GM18519 (cell line): ENCODE measurements at regions not wholly inside any gene's neighbourhood (a gene's known extent, or its start where the extent isn't known, plus 50 kb on each side); places are given as distances from the start of the nearest gene placed in this dataset.

ENCODE experiments used
- ATAC-seq: cut with Tn5 transposase; IDR thresholded peaks from one replicate; pipeline ENCODE4 v1.9.1; 2021; ENCODE audit warnings: mild to moderate bottlenecking, moderate library complexity; ENCODE audit not compliant: unreplicated experiment, low FRiP score

DNA sequence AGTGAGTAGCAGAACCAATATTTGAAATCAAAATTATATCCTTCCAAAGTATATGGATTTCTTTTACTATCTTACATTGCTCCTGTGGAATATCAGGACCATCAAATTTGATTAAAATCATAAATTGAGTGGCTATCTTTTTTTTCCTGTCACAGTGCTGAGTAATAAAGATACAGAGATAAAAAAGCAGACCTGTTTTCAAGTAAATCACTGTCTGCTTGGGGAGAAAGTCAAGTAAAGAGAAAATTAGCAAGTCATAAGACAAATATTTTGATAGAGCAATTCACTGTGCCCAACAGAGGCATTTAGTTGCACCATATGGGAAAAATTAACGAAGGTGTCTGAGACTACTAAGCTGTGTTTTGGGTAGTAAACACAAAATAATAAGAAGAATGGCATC is 933.7 kb downstream of the NTRK3 start:
- no peak for ATAC-seq

DNA sequence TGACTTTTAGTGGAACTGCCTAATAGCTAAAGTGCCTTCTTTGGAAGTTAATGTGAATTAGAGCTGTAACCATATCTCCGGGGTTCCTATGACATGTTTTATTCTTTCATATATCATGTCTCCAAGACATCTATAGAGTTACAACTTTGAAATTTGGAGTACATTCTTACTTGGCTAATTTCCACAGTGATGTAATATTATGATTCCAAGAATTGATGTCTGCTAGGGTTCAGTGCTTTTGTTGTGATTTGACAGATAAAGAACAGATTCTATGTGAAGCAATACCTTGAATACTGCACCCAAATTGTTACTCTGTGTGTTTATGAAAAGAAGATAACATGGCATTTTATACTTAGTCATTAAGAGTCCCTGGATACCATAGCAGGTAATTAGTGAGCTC is 934.3 kb downstream of the NTRK3 start:
- ATAC-seq: no peak

DNA sequence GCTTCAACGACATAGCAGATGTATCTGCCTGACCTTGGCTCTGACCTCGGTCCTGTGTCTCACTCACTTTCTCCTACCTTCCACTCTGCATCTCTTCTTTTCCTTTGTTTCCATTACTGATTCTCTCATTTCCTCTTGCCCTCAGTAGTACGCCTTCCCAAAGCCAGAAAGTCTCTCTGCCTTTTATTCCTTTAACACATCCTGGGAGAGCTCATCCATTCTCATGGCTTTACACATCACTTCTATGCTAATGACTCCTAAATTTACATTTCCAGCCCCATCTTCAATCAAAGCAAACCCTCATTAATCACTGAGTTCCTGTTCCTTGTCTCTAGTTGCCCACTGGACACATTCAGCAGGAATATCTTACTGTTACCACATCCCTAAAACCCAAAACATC is 938.6 kb downstream of the NTRK3 start:
- no peak for ATAC-seq

DNA sequence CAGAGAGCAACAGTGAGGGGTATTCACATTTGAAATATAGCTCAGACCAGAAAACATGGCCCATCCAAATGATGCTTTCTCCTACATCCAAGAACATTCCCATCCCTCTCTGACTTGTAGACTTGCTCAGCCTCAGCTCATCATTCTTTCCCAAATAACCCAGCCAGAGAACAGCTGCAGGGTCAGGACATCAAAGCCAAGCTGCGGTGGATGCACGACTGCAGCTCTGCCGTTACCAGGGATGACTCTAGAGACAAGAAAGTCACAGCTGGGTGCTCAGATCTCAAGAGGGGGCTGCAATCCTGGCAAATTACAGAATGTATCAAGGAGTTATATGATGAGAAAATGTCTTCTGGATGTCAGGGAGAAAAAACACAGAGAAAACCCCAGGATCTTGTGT is 944.3 kb downstream of the NTRK3 start:
- no peak for ATAC-seq

DNA sequence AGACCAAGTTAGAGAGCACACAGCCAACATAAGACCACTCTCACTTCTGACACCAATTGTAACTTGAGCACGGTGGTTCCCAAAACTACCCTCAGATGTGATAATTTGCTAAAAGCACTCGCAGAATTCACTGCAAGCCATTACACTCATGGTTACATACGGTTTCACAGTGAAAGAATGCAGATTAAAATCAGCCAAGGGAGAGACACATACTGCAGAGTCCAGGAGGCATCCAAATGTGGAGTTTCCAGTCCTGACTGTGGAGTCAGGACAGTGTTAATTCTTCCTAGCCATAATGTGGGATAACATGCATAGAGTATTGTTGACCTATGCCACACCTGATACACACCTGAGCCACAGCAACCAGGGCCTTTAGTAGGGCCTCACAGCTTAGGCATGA is 956.4 kb downstream of the NTRK3 start:
- no peak for ATAC-seq

DNA sequence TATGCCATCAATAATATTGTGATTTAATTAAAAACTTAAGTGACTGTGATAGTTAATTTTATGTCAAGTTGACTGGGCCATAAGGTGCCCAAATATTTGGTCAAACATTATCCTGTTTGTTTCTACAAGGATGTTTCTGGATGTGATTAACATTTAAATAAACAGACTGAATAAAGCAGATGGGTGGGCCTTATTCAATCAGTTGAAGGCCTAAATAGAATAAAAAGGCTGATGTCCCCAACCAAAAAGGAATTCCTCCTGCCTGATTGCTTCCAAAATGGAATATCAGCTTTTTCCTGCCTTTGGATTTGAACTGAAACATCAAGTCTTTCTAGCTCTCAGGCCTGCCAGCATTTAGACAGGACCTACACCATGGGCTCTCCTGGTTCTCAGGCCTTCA is 961.7 kb downstream of the NTRK3 start:
- no peak for ATAC-seq

DNA sequence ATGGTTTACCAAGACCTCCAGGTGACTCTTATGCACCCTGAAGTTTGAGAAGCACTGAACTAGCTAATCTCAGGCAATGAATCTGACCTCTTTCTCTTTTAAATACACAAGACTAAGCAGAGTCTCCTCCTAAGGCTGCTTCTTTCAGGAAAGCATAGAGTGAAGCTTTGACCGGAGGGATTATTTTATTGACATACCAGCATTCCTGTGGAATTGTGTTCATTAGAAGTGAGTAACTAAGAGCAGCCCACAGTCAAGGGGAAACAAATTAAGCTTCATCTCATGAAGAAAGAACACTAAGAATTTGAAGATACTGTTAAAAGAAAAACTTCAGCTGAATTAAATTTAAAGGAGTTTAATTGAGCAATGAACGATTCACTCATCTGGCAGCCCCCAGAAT is 963.5 kb downstream of the NTRK3 start:
- no peak for ATAC-seq

DNA sequence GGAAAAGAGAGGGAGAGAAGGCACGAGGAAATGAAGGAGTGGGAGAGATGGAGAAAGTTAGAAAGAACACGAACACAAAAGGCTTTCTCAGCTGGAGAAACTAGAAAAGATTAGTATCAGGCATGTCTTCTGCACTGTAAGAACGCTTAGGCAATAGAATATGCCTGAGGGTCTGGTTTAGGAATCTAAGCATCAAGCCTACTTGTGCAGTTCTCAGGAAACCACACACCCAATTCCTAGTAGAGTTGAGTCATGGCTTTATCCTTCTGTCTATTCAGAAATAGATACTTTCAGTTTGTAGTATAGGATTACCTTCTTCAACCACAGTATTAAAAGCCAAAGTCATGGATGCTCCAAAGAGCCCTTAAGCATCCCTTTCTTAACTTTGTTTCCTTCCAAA is 969.4 kb downstream of the NTRK3 start:
- ATAC-seq: no peak

DNA sequence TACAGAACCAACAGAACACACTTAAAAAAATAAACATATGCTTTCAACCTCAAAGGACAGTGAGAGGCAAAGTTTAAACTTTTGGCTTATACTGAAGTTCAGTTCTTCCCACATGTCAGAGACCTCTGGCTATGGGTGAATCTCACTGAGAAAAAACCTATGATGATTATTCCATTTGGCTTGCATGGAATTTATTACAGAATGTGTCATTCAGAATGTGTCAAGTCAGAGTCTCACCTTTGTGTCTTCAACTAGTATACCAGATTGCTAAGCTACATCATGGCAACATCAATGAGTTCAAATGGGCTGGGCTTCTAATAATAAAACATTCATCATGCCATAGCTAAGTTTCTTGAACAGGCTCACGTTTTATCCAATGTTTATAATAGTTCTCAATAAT is 987.0 kb downstream of the NTRK3 start:
- no peak for ATAC-seq

DNA sequence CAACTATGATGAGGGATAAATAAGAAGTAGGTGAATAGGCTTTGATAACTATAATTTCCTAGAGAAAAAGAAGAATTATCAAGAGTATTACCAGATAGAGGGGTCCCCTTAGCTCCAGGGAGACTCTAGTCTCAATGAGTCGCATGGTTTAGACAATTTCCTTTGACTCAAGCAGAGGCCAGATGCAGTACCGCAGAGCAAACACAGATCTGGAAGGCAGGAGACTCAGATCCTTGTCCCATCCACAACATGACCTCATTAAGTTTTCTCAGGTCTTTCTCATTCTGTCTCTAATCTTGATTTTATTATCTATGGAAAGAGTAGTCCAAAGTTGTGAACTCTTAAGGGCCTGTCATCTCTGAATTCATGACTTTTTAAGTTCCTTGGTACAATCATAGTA is 987.9 kb downstream of the NTRK3 start:
- ATAC-seq: no peak

DNA sequence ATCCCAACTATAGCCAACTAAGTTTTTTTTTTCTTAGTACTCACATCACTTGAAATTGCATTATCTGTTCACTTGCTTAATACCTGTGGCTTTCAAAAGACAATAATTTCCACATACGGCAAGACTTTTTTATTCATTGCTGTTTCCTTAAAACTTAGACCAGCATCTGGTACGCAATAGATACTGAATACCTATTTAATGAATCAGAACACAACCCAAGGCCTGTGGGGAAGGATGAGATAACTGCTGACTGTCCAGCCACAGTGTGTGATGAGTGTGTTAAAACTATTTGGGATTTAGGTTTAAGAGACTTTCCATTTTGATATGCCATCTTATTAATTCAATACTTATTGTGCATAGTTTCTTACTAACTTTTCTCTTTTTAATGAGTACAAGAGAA is 988.7 kb downstream of the NTRK3 start:
- ATAC-seq: no peak

DNA sequence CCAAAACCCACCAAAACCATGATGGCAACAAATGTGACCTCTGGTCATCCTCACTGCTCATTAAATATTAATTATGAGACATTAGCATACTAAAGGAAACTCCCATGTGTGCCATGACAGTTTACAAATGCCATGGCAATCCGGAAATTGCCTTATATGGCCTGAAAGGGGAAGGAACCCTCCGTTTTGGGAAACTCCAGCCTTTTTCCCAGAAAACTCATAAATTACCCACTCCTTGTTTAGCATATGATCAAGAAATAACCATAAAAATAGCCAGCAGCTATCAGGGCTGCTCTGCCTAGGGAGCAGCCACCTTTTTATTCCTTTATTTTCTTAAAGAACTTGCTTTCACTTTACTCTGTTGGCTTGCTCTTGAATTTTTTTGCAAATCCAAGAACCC is 992.7 kb downstream of the NTRK3 start:
- no peak for ATAC-seq

DNA sequence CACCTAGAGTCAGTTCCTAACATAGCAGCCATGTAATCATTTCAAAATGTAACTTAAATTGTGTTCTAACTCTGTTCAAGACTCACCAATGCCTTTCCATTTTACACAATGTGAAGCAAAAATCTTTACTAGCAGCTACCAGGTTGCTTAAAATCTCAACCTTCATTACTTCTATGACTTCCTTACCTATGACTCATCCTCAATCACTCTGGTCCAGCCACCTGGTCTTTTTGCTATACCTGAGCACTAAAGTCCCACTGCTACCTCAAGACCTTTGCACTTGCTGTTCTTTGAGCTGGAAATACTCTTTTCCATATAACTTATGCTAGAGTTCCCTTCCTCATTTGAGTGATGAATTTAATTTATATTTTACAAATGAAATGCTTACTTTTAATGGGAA is 993.2 kb downstream of the NTRK3 start:
- no peak for ATAC-seq

DNA sequence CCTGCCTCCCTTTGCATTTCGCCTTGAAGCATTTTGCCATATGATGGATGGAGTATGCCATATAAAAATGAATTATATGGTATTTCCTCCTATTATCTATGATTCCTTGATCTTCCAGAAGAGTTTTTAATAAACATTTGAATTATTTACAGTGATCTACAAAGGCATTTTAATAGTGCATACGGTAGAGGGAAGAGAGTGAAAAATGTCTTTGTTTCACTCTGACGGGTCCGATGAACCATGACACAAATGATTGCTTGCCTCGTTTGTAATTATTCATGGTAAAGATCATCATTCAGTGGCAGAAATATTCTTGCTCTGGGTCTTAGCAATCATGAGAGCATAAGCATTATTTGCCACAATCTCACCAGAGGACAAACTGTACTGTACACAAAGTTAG is 1010.9 kb downstream of the NTRK3 start:
- ATAC-seq: no peak

DNA sequence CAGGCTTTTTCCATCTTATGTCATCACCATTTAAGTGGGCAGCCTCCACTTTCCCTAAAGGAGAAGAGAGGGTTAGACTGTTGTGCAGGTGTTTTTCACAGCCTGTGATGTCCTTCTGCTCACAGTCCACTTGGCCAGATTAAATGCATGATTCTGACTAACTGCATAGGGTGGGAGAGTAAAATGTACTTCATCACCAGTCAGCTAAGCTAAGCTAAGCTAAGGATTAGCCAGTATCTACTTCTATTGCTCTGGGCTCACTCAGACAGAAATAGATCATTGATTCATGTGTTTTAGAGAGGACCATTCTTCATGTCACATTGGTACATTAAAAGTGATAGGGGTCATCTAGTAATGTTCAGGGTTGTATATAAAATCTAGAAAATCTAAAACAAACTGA is 1013.1 kb downstream of the NTRK3 start:
- ATAC-seq: no peak

DNA sequence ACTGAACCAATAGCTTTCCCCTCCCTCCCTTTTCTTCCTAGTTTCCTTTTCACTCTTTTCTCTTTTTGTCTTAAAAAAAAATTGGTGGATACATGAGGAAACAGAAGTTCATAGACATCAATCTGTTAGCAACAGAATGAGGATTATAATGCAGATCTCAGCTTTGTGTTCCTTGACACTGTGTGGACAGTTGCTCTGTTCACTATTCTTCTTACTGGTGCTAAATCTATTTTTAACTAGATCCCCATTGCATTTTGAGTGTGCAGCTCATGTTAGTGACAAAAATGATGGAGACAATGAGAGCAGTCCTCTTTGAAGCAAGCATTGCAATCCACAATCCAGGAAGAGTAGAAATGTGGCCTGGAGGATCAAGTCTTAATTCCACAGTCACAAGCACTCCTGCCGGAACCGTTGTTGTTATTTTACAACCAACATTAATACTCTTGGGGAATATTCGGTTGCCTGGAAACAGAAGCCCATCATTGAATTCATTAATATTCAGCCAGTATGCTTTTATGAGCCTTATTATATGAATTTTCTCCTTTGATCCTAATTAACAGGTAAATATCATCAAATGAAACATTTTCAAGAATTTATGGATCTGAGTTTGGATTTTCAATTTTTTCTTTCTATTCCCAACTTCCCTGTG is 1016.8 kb downstream of the NTRK3 start:
- no peak for ATAC-seq

DNA sequence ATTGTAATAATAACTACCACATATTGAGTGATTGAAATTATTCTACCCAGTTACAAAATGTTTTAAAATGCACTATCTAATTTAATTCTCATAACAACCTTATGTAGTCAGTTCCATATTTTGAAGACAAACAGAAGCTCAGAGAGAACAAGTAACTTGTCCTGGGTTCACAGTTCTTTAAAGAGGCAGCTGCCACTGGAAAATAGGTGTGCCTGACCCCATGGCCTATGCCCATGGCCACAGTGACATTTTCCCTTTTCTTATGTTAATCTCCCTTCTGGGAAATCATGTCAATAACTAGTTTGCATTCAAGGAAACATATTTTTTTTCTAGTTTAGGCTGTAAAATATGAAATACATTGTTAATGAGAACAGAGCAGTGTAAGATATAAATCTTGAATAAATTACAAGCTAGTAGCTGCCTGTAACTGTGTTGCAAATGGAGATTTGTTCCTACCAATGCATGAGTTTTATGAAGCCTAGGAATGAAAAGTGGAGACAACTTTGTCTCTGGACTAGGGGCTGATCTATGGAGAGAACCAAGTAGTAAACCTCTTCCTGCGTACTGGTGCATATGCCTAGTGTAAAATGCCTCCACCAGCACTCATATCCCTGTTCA is 1018.0 kb downstream of the NTRK3 start:
- ATAC-seq: no peak

DNA sequence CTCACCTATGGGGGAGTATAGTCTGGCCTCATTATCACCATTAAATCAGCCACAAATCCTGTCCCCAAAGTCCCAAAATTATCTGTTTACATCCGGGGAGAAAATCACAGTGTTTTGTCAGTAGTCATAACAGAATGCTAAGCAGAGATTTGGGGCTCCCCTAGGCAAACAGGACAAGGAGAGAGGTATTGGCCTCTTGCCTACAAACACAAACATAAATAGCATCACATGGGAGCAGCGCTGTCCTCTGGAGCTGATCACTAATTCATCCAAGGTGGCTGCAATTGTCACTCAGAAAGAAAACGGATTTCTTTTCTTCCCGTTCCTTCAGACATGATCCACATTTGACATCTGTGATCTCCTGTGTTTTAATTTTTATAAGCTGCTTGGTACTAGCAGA is 1028.1 kb downstream of the NTRK3 start:
- ATAC-seq: no peak

DNA sequence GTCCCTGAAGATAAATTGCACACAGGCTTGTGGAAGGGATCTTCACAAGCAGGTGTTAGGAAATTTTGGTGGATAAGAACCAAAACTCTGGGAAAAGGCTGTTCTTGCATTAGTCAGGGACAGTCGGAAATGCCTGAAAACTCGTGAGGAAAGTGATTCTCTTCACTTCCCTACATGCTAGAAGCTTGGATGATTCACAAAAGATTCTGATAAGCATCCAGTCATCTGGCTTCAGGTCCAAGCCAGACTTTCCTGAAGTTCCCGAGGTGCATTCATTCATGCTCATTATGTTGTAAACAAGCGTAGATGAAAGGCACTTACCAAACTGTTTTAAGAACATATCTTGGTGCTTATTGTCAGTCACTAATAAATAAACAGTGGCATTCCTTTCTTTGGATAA is 1028.7 kb downstream of the NTRK3 start:
- no peak for ATAC-seq

DNA sequence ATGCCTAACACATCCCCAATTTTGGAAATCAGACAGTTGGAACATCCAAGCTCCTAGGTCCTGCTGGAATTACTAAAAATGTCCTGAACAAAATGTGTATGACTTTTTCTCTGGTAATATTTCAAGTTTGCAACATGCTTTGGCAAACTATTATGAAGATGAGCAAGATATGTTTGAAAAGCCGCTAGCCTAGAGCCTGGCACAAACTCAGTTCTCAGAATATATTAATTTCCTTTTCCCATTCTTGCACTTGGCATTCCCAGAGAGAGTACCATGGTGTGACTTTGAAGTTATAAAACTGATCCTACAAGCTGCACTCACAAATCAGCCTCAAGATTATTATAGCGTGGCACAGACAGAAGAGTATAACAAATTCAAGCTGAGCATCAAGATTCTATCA is 1031.1 kb downstream of the NTRK3 start:
- no peak for ATAC-seq

DNA sequence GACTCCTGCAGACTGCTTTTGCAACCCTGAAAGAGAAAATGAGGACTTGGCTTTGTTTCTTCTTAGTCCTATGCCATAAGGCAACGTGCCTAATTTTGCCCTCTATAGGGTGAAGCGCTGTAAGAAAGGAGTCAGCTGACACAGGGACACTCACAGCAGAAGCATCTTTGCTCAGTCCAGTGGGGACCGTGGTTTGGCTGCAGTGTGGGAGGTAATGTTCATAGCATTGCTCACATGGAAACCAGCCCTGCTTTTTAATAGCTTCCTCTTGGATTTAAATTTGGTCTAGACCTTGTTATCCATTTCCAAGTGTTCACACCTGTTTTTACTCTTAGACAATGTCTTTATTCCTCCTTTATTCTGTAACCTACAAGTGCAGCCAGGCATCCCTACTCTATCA is 1032.1 kb downstream of the NTRK3 start:
- no peak for ATAC-seq

DNA sequence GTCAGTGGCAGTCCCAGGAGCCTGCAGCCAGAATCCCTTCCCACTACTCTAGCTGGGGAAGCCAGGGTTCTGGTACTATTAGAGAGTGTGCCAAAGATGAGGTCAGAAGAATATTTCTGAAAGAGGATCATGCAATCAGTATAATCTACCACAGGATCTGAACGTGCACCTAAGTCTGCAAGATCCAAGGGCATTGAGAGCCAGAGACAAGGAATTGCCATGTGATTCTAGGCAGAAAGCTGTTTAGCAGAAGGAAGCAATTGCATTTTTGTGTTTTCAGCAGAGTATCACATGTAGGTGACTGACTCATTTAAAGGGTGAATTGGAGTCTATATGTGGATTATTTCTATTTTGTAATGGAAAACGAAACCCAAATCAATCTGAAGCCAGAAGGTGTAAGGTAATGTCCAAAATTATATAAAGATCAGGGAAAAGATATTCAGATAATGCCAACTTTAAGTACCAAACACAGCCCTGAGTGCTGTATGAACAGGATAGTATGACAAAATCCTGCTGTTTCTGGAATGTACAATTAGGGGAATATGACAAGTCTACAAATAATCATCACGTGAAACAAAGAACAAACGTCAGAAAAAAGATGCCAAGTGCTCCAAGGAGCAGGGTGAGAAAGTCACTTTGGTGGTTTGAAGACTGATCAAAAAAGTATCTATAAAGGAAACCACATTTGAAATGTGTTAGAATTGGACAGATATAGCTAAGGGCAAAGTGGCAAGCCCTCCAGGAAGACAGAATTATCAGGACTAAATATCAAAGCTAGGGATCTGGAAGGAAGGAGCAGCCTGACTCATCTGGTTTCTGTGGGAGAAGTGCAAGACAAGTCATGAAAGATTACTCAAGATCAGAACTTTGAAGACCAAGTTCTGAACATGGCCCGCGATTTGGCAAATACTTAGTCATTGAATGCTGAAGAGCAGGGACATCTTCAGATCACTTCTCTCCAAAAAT is 1036.6 kb downstream of the NTRK3 start:
- no peak for ATAC-seq
